ENCODE measurements at regions not wholly inside any gene's neighbourhood (a gene's known extent, or its start where the extent isn't known, plus 50 kb on each side); places are given as distances from the start of the nearest gene placed in this dataset.

DNA sequence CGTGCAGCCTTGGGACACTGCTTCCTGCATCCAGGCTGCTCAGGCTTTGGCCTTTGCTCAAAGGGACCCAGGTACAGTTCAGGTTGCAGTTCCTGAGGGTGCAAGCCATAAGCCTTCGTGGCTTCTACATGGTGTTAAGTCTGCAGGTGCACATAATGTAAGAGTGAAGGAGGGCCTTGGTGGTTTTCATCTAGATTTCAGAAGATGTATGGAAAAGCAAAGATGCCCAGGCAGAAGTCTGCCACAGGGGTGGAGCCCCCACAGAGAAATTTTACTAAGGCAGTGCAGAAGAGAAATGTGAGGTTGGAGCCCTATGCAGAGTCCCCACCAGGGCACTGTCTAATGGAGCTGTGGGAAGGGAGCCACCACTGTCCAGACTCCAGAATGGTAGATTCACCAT lies 200.9 kb downstream of the ICE1 start:
- H3K36me3 ChIP-seq (ENCODE audit: low read depth): no peaks in the 10 kb centered on the region
- peaks cover 12% of the 10 kb centered on the region for H3K9me3 ChIP-seq
- ATAC-seq (no peak), DNase-seq (no peak)
- no peak overlapping the region for H3K4me3 ChIP-seq
- TF ChIP-seq, protein P1, sequence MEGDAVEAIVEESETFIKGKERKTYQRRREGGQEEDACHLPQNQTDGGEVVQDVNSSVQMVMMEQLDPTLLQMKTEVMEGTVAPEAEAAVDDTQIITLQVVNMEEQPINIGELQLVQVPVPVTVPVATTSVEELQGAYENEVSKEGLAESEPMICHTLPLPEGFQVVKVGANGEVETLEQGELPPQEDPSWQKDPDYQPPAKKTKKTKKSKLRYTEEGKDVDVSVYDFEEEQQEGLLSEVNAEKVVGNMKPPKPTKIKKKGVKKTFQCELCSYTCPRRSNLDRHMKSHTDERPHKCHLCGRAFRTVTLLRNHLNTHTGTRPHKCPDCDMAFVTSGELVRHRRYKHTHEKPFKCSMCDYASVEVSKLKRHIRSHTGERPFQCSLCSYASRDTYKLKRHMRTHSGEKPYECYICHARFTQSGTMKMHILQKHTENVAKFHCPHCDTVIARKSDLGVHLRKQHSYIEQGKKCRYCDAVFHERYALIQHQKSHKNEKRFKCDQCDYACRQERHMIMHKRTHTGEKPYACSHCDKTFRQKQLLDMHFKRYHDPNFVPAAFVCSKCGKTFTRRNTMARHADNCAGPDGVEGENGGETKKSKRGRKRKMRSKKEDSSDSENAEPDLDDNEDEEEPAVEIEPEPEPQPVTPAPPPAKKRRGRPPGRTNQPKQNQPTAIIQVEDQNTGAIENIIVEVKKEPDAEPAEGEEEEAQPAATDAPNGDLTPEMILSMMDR (IDR thresholded peaks at IDR 0.05): no peak
- H3K4me1 ChIP-seq (ENCODE audit: low read depth): no peaks in the 10 kb centered on the region
- intact Hi-C loops (cut with DNase I, micrococcal nuclease): no loop called here

DNA sequence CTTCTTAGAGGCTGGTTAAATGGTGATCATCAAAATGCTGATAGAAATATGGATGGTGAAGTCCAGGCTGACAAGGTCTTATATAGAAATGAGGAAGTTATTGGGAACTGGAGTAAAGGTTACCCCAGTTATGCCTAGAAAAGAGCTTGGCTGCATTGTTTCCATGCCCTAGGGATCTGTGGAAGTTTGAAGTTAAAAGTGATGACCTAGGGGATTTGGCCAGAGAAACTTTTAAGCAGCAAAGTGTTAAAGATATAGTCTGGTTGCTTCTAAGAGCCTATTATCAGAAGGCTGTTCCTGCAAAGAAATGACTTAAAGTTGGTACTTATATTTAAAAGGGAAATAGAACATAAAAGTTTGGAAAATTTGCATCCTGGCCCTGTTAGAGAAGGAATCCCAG lies 200.3 kb downstream of the ICE1 start:
- TF ChIP-seq, protein P1 (IDR thresholded peaks at IDR 0.05): no peak
- H3K9me3 ChIP-seq: peaks cover 12% of the 10 kb centered on the region
- H3K36me3 ChIP-seq (ENCODE audit: low read depth): no peaks in the 10 kb centered on the region
- no peaks in the 10 kb centered on the region for H3K4me1 ChIP-seq (ENCODE audit: low read depth)
- no peak overlapping the region for H3K4me3 ChIP-seq
- ATAC-seq: no peak
- intact Hi-C loops (cut with DNase I, micrococcal nuclease): no loop called here
- DNase-seq: no peak

DNA sequence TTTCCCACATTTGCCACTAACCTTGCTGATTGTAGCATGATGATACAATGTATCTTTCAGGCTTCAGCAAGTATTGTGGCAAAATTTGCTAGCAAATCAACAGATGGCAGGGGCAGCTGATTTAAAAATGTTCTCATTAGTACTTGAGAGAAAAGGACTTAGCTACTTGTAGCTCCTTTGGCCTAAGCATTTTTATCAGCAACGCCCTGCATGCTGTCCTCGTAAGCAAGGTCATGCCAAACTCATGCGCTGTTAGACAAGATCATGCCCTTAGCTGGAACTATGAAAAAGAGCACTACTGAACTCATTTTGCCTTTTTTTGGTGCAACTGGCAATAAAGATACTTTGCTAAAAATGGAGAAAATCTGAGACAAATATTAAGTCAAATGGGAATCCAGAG lies 197.1 kb downstream of the ICE1 start:
- H3K4me1 ChIP-seq (ENCODE audit: low read depth): no peaks in the 10 kb centered on the region
- no peak for DNase-seq

DNA sequence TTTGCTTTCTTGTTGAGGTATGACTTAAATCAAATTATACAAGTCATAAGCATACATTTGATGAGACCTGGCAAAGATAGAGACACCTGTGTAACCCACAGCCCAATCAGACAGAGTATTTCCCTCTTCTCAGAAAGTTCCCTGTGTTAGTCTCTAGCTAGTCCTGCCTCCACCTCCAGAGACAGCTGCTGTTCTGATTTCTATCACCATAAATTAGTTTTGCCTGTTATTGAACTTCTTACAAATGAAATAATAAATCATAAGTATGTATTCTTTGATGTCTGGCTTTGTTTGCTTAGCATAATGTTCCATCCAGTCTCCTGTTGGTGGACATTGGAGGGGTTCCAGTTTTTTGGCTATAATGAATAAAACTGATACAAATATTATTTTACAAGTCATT lies 194.5 kb downstream of the ICE1 start:
- ATAC-seq: no peak
- intact Hi-C loops (cut with DNase I, micrococcal nuclease): no loop called here

More for the DNA sequence above, 197.1 kb downstream of the ICE1 start:
- no peak for ATAC-seq
- Histone ChIP-seq H3K9me3 (peaks cover 12% of the 10 kb centered on the region), H3K36me3 (ENCODE audit: low read depth) (no peaks in the 10 kb centered on the region), H3K4me3 (no peak overlapping the region)
- TF ChIP-seq, protein P1 (IDR thresholded peaks at IDR 0.05): no peak
- intact Hi-C loops (cut with DNase I, micrococcal nuclease): no loop called here

DNA sequence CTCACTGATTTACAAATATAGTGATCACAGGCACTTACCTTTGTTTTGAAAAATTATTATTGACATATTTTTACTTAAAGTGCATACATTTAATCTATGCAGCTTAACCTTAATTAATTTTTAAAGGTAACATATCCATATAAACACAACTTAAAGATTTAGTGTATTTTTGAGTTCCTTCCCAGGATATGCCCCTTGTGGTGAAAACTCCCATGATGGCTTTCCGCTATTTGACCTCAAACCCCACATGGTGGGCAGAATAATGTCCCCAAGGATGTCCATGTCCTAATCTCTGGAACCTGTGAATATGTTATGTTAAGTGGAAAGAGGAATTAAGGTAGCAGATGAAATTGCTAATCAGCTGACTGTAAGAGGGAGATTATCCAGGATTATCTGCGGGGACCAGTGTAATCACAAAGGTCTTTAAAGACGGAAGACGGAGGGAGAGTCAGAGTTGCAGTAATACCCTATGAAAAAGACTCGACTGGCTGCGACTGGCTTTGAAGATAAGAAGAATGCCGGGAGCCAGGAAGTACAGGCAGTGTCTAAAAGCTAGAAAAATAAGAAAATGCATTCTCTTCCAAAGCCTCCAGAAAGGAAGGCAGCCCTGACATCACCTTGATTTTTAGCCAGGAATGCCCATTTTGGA lies 193.9 kb downstream of the ICE1 start:
- TF ChIP-seq, protein P1 (IDR thresholded peaks at IDR 0.05): no peak
- no peaks in the 10 kb centered on the region for H3K4me1 ChIP-seq (ENCODE audit: low read depth)
- no peaks in the 10 kb centered on the region for H3K9me3 ChIP-seq
- intact Hi-C loops (cut with DNase I, micrococcal nuclease): no loop called here
- no peak overlapping the region for H3K4me3 ChIP-seq
- no peak for ATAC-seq
- no peak for DNase-seq
- H3K36me3 ChIP-seq (ENCODE audit: low read depth): no peaks in the 10 kb centered on the region

More for the DNA sequence above, 194.5 kb downstream of the ICE1 start:
- H3K36me3 ChIP-seq (ENCODE audit: low read depth): no peaks in the 10 kb centered on the region
- H3K9me3 ChIP-seq: no peaks in the 10 kb centered on the region
- TF ChIP-seq, protein P1 (IDR thresholded peaks at IDR 0.05): no peak
- H3K4me1 ChIP-seq (ENCODE audit: low read depth): no peaks in the 10 kb centered on the region
- H3K4me3 ChIP-seq: no peak overlapping the region
- no peak for DNase-seq

DNA sequence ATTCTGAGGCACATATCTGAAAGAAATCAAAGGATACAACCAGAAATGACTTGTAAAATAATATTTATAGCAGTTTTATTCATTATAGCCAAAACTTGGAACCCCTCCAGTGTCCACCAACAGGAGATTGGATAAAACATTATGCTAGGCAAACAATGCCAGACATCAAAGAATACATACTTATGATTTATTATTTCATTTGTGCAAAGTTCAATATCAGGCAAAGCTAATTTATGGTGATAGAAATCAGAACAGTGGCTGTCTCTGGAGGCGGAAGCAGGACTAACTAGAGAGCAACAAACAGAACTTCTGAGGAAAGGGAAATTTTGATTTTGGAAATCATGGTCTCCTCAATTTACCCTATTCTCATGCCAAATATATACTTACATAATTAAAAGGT lies 193.1 kb downstream of the ICE1 start:
- H3K9me3 ChIP-seq: no peaks in the 10 kb centered on the region
- H3K4me1 ChIP-seq (ENCODE audit: low read depth): no peaks in the 10 kb centered on the region
- ATAC-seq: no peak
- TF ChIP-seq, protein P1 (IDR thresholded peaks at IDR 0.05): no peak
- H3K4me3 ChIP-seq: no peak overlapping the region
- intact Hi-C loops (cut with DNase I, micrococcal nuclease): no loop called here
- H3K36me3 ChIP-seq (ENCODE audit: low read depth): no peaks in the 10 kb centered on the region
- no peak for DNase-seq

Measured in mucosa of descending colon (tissue), 3 donors.